Heart right ventricle (tissue), 16 donors: ENCODE measurements at regions not wholly inside any gene's neighbourhood (a gene's known extent, or its start where the extent isn't known, plus 50 kb on each side); places are given as distances from the start of the nearest gene placed in this dataset.

ENCODE experiments used
- ATAC-seq, 8 donors: fragments of 200-7000 bp; cut with Tn5 transposase; one replicate each; pipeline ENCODE4 v1.9.1; 2020; ENCODE audit warnings: mild to moderate bottlenecking in 8 of 8, moderate library complexity in 8 of 8, moderate number of reproducible peaks in 1 of 8
- DNase-seq, 2 donors: peaks; one replicate each; pipeline ENCODE4 v3.0.0-alpha.2; 2020
- H3K27ac ChIP-seq, 10 donors: fragments of 200-600 bp; sonication (generic) in 2 of 10; one replicate each; pipeline versions ENCODE4 v1.5.0 to v1.8.0; 2020 to 2022; ENCODE audit warnings: mild to moderate bottlenecking in 3 of 10
- H3K27me3 ChIP-seq, 7 donors: fragments of 200-600 bp; one replicate each; pipeline ENCODE4 v1.8.0; 2021 to 2022; ENCODE audit warnings: mild to moderate bottlenecking in 2 of 7
- H3K36me3 ChIP-seq, 9 donors: fragments of 200-600 bp; sonication (generic) in 1 of 9; one replicate each; pipeline versions ENCODE4 v1.5.0 to v1.8.0; 2020 to 2022; ENCODE audit warnings: mild to moderate bottlenecking in 2 of 9
- H3K4me1 ChIP-seq, 9 donors: fragments of 200-600 bp; sonication (generic) in 1 of 9; one replicate each; pipeline versions ENCODE4 v1.5.0 to v1.8.0; 2020 to 2022; ENCODE audit warnings: mild to moderate bottlenecking in 4 of 9
- H3K4me3 ChIP-seq, 10 donors: fragments of 200-600 bp; sonication (generic) in 2 of 10; one replicate each; pipeline versions ENCODE4 v1.5.0 to v1.8.0; 2020 to 2022; ENCODE audit warnings: mild to moderate bottlenecking in 7 of 10, moderate library complexity in 2 of 10
- H3K9me3 ChIP-seq, 11 donors: fragments of 200-600 bp in 10 of 11; sonication (generic) in 2 of 11; one replicate each; pipeline versions ENCODE4 v1.5.0 to v1.8.0; 2013 to 2022; ENCODE audit warnings: mild to moderate bottlenecking in 2 of 11, control low read depth in 1 of 11, moderate library complexity in 1 of 11
- WGBS, 2 donors: extraction: QIAGEN DNeasy Blood & Tissue Kit; methylation state at CpG; one replicate each; pipeline ENCODE4 v1.1.7; 2013; ENCODE audit warnings: inconsistent platforms in 1 of 2; 5-methylcytosine and 5-hydroxymethylcytosine counted together
- intact Hi-C, 10 donors: fragments of 100-400 bp; cut with DNase I; formaldehyde crosslinking; loops; one replicate each; pipeline versions ENCODE4 v1.11.1 to v1.14.2; 2022
- TF ChIP-seq, protein P1 (sequence below), 9 donors: fragments of 200-600 bp; sonication (generic) in 2 of 9; IDR thresholded peaks; one replicate each; pipeline versions ENCODE4 v1.5.0 to v1.8.0; 2021 to 2022; ENCODE audit warnings: antibody characterized with exemption in 9 of 9, mild to moderate bottlenecking in 5 of 9, moderate library complexity in 1 of 9
- donor health status: Arrhythmogenic right ventricular cardiomyopathy.
- donor health status: ischemic (EF 13 %, LVEDD 7.1; RV severe dilation, severe dysfunction).
- donor health status: healthy with polysubstance abuse.
- donor health status: DM: no; HTN: yes; CAD: no.
- donor health status: DM: no; HTN: no; CAD: no.
- donor health status: ischemic (EF 25% LVEDD 6.9; RV normal size, moderate dysfunction).
- donor health status: ischemic (EF 25% LVEDD 5.7; RV mildly dilated, moderate dysfunction).
- donor health status: healthy.
- donor health status: DM: yes; HTN: yes; CAD: no.
- donor health status: Ischemic cardiomyopathy.
- donor health status: ischemic (EF 35%, LVEDD 5.7; RV mildly dilated, moderate dysfunction).
- donor health status: nonischemic (EF 11% LVEDD 7.7; RV severe dilation, severe dysfunction).
- donor health status: DM: yes; HTN: yes; CAD: no.
- donor health status: PGD.
- donor health status: ischemic (EF 29% LVEDD 5.4; RV normal size, mild dysfunction).
- donor health status: nonischemic (EF 23%, LVEDD 6.1; RV moderate dilation, normal function).

DNA sequence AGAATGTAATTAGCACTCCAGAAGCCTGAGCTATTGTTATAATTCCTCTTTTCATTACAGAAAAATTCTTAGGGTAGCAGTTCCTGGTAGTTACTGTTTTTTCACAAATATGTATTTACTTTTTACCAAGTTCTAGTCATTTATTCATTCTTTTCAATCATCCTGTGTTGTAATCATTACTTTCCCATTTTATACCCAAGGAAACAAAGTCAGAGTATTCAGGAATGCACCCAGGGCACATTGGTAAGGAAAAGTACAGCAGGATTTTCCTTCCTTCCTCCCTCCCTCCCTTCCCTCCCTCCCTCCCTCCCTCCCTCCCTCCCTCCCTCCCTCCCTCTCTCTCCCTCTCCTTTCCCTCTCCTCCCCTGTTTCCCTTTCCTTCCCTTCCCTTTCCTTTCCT lies 115.9 kb upstream of the RBFOX1 start:
- Histone ChIP-seq H3K36me3 (no peaks in the 10 kb centered on the region), H3K4me1 (no peaks in the 10 kb centered on the region), H3K4me3 (no peak overlapping the region), H3K27ac (no peak overlapping the region), H3K27me3 (peaks cover 0 to 9% (median 0%) of the 10 kb centered on the region in 7 donors), H3K9me3 (no peaks in the 10 kb centered on the region)
- ATAC-seq, result no peak
- intact Hi-C loops, result no loop called here
- DNase-seq, result no peak
- TF ChIP-seq, protein P1, sequence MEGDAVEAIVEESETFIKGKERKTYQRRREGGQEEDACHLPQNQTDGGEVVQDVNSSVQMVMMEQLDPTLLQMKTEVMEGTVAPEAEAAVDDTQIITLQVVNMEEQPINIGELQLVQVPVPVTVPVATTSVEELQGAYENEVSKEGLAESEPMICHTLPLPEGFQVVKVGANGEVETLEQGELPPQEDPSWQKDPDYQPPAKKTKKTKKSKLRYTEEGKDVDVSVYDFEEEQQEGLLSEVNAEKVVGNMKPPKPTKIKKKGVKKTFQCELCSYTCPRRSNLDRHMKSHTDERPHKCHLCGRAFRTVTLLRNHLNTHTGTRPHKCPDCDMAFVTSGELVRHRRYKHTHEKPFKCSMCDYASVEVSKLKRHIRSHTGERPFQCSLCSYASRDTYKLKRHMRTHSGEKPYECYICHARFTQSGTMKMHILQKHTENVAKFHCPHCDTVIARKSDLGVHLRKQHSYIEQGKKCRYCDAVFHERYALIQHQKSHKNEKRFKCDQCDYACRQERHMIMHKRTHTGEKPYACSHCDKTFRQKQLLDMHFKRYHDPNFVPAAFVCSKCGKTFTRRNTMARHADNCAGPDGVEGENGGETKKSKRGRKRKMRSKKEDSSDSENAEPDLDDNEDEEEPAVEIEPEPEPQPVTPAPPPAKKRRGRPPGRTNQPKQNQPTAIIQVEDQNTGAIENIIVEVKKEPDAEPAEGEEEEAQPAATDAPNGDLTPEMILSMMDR (IDR thresholded peaks at IDR 0.05), result no peak

GRCh38 chr16:7211781-7212180 lies 120.9 kb upstream of the RBFOX1 start:
- Histone ChIP-seq H3K9me3 (no peaks in the 10 kb centered on the region), H3K36me3 (no peaks in the 10 kb centered on the region), H3K4me3 (no peak overlapping the region), H3K27ac (no peak overlapping the region), H3K4me1 (no peaks in the 10 kb centered on the region), H3K27me3 (peaks cover 0 to 10% (median 0%) of the 10 kb centered on the region in 7 donors)
- ATAC-seq, result no peak
- TF ChIP-seq, protein P1 (IDR thresholded peaks at IDR 0.05), result no peak
- no peak for DNase-seq
- 52 to 69% methylated on average over 9 of the region's 9 CpGs for WGBS, 2 donors
- intact Hi-C loops, result no loop called here

GRCh38 chr16:7209598-7209997 lies 123.0 kb upstream of the RBFOX1 start:
- 86% methylated on average over 3 of the region's 3 CpGs for WGBS, 2 donors
- no peaks in the 10 kb centered on the region for H3K9me3 ChIP-seq
- TF ChIP-seq, protein P1 (IDR thresholded peaks at IDR 0.05), result no peak
- no peak for DNase-seq
- peaks cover 0 to 11% (median 0%) of the 10 kb centered on the region in 7 donors for H3K27me3 ChIP-seq
- no peak for ATAC-seq
- H3K27ac ChIP-seq, result no peak overlapping the region
- H3K4me3 ChIP-seq, result no peak overlapping the region
- intact Hi-C loops, result no loop called here
- H3K4me1 ChIP-seq, result no peaks in the 10 kb centered on the region
- no peaks in the 10 kb centered on the region for H3K36me3 ChIP-seq

- H3K27ac ChIP-seq, result no peak overlapping the region
- intact Hi-C loops, result no loop called here
- TF ChIP-seq, protein P1 (IDR thresholded peaks at IDR 0.05), result no peak
- ATAC-seq (no peak), DNase-seq (no peak)
- 16 to 25% methylated on average over 4 of the region's 4 CpGs for WGBS, 2 donors
- no peak overlapping the region for H3K4me3 ChIP-seq
- no peaks in the 10 kb centered on the region for H3K36me3 ChIP-seq
- no peaks in the 10 kb centered on the region for H3K4me1 ChIP-seq
- H3K27me3 ChIP-seq, result peaks cover 0 to 11% (median 0%) of the 10 kb centered on the region in 7 donors
- peaks cover 0 to 2% (median 0%) of the 10 kb centered on the region in 11 donors for H3K9me3 ChIP-seq
These were observed 126.2 kb upstream of the RBFOX1 start for GRCh38 chr16:7206469-7206868.
